HG02885 (cell line): ENCODE measurements at regions not wholly inside any gene's neighbourhood (a gene's known extent, or its start where the extent isn't known, plus 50 kb on each side); places are given as distances from the start of the nearest gene placed in this dataset.
A peak's percentile ranks its signal among the peaks of the same experiment; 100 is the strongest.
"Not testable (repeated sequence)": the region's sequence is repeated elsewhere in the genome, so short reads cannot be mapped to it uniquely, and the experiment has no call there.

Experiments
- ATAC-seq: cut with Tn5 transposase; IDR thresholded peaks from one replicate; pipeline ENCODE4 v1.9.1; 2021; ENCODE audit warnings: mild to moderate bottlenecking; ENCODE audit not compliant: unreplicated experiment, poor library complexity

GRCh38 chr6:69623357-69623756, 173.5 kb downstream of the LMBRD1 start:
- no peak for ATAC-seq

- no peak for ATAC-seq
Observed at GRCh38 chr6:69622924-69623323, 173.9 kb downstream of the LMBRD1 start.

- ATAC-seq, result no peak
Observed at GRCh38 chr6:69622230-69622629, 174.6 kb downstream of the LMBRD1 start.

- no peak for ATAC-seq
Observed at GRCh38 chr6:69617163-69617562, 179.6 kb downstream of the LMBRD1 start.

GRCh38 chr6:69609836-69610472, 186.9 kb downstream of the LMBRD1 start:
- no peak for ATAC-seq

- no peak for ATAC-seq
Observed at GRCh38 chr6:69601132-69601531, 195.7 kb downstream of the LMBRD1 start.

- ATAC-seq, result no peak
Observed at GRCh38 chr6:69594405-69594804, 202.4 kb downstream of the LMBRD1 start.

GRCh38 chr6:69593706-69594105, 203.1 kb downstream of the LMBRD1 start:
- ATAC-seq, result no peak

- no peak for ATAC-seq
Observed at GRCh38 chr6:69589626-69590025, 207.2 kb downstream of the LMBRD1 start.

GRCh38 chr6:69584913-69585729, 211.7 kb downstream of the LMBRD1 start:
- peak; percentile 91 for ATAC-seq

- ATAC-seq, result no peak
Observed at GRCh38 chr6:69584536-69584912, 212.3 kb downstream of the LMBRD1 start.

GRCh38 chr6:69581581-69581980, 215.2 kb downstream of the LMBRD1 start:
- no peak for ATAC-seq

GRCh38 chr6:69580706-69581105, 216.1 kb downstream of the LMBRD1 start:
- ATAC-seq, result no peak

- no peak for ATAC-seq
Observed at GRCh38 chr6:69578361-69578890, 218.4 kb downstream of the LMBRD1 start.

- ATAC-seq, result no peak
Observed at GRCh38 chr6:69571234-69571633, 225.6 kb downstream of the LMBRD1 start.

GRCh38 chr6:69570106-69570505, 226.7 kb downstream of the LMBRD1 start:
- no peak for ATAC-seq

GRCh38 chr6:69560597-69560996, 236.2 kb downstream of the LMBRD1 start:
- ATAC-seq, result not testable (repeated sequence)

- ATAC-seq, result no peak
Observed at GRCh38 chr6:69555088-69555638, 241.6 kb downstream of the LMBRD1 start.

- ATAC-seq, result peak; percentile 85
Observed at GRCh38 chr6:69542494-69542893, 254.3 kb downstream of the LMBRD1 start.

- ATAC-seq, result no peak
Observed at GRCh38 chr6:69527921-69528476, 268.8 kb downstream of the LMBRD1 start.

- not testable (repeated sequence) for ATAC-seq
Observed at GRCh38 chr6:69515480-69515879, 281.3 kb downstream of the LMBRD1 start.
